COLO829 (cell line): ENCODE measurements at regions not wholly inside any gene's neighbourhood (a gene's known extent, or its start where the extent isn't known, plus 50 kb on each side); places are given as distances from the start of the nearest gene placed in this dataset.

ENCODE experiments used
- DNase-seq: peaks from one replicate; pipeline ENCODE4 v3.0.0; 2012; ENCODE audit warnings: low spot score

DNA sequence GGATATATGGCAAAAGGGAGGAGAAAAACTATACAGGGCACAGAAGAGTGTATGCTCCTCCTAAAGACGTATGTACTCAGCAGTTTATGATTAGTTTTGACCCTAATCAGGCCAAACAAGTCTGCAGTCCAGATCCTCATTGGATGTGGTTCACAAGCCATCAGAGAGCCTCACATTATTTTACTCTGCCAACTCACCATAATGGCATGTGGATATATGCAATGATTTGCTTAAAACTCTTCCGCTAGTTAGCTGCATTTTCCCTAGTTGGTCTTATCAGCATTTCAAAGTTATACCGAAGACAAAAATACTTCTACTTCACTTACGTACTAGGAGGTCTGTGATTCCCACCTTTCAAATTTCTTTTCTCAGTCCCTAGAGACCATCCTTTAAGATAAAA lies 198.4 kb downstream of the CMPK2 start:
- no peak for DNase-seq

DNA sequence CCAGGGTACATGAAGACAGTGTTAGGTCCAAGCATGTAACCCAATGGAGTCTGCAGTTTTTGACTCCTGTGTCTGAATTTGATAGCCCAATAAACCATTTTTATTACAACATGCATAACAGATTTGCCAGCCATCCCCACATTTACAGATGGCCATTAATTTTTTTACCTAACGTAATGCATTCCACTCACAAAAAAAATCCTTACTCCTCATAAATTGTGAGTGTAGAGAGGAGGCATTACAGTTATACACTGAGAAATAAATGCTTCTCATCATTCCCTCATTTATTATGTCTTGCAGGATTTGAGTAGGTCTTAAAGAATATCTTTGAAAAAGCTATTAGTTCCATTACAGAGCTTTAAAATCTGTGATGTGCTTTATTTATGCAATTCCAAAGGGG lies 193.8 kb downstream of the CMPK2 start:
- DNase-seq = no peak

DNA sequence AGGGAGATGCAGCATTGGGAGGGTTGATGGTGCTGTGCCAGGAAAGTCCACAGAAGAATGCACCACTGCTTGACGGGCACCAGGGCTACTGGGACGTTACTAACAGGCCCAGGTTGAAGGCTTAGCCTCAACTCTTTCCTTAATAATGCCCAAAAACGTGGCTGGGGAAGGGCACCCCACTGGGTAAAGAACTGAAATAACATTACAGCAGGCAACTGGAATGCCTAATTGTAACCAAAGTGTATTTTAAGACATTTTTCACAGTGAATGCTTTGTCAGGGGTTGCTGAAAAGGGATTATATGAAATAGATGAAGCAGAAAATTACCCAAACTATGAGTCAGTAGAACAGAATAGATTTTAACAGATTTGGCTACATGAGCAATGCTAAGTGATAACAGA lies 191.3 kb downstream of the CMPK2 start:
- no peak for DNase-seq

DNA sequence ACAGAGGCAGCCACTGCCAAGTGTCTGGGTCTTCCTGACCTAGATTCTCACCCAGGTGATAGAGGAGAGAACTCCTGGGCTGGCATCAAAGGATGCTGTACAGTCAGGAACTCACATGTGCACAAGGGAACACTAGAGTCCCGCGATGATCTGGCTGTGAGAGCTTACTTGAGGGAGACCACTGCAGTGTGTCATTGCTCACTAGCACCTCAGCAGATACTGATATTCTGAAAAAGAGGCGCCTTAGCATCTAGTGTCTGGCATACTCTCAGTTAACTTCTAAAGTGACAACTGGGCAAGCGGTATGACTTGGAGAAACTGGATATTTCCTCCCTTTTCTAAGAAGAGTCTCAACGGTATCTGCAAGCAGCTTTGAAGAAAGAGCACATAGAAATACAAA lies 189.9 kb downstream of the CMPK2 start:
- no peak for DNase-seq

DNA sequence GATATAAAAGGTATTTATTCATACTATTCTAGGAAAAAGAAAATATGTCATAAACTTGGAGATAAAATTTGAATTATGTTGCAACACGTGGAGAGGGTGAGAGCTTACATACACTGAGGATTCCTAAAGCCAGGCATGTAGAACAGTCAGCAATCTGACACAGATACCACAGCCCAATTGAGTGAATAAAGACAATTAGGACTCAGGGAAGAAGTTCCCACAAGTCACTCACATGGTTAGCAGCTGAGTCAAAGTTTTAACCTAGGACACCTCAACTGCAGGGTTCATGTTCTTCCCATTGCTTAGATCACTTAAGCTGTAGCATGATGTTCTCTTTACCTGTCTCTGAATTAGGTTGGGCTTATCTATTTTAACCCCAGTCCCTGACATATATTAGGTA lies 189.5 kb downstream of the CMPK2 start:
- DNase-seq = no peak

DNA sequence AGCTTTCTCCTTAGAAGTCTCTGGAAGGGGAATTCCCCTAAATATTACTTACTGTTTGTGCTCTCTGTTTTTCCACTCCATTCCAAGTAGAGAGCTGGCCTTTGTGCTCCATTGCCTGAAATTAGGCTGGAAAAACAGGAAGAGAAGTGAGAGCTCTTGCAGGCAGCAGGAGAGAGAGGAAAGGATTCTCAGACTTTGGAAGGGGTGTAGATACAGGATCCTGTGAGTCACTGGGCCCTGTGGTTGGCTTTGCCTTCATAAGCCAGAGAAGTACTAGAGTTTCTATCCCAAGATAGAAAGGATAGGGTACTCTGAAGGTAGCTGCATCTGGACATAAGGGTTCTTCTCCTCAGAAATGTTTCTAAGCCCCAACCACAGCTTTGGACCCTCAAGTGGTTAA lies 188.9 kb downstream of the CMPK2 start:
- DNase-seq = no peak

DNA sequence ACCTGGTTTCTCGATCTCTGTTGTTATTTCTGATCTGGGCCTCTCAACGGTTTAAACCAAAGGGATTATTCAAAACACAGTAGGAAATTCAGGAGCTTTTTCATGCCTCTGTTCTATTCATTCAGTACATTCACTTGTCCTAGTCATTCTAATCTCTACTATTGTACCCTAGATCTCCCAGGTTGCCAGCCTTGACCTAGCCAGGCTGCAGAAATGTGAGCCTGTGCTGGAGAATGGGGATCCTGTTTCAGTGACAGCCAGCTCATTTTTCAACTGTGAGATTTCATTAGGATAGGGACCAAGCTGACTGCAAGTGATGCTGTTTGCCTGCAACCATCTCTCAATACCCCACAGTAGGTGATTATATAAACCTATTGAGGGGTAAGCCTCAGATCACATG lies 186.2 kb downstream of the CMPK2 start:
- DNase-seq = no peak

DNA sequence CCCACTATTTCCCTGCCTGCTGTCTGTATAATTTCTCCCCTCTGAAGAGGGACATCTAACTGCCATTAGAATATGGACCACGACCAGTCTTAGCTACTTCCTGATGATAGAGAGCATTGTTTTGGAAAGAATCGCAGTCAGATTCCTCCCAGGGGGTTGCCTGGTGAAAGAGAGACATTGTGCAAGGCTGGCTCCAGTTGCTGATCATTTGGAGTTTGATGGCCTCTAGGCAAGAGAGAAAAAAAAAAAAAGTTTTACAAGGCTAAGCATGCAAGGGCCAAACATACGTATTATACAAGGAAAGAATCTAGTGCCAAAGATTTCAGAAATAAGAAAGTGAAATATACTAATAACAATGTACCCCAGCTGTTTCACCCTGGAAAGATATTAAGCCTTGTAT lies 182.2 kb downstream of the CMPK2 start:
- peak; percentile 16 for DNase-seq

DNA sequence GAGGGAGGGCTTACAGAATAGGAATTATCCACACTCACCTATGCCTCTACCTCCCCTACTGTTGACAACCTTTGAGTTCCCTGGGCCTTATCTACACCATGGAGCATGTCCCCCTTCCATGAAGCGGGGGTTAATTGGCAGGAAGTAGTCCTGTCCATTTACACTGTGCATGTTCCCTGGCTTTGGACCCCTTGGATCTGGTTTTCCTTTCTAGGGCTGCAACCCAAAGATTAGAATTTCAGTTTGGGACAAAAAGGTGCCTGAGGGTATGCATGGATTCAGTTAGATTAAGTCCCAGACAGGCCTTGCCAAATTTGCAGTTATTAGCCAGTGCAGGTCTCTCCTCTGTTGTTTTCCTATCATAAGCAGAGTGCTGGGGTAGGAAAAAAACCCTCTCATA lies 180.3 kb downstream of the CMPK2 start:
- DNase-seq = no peak

DNA sequence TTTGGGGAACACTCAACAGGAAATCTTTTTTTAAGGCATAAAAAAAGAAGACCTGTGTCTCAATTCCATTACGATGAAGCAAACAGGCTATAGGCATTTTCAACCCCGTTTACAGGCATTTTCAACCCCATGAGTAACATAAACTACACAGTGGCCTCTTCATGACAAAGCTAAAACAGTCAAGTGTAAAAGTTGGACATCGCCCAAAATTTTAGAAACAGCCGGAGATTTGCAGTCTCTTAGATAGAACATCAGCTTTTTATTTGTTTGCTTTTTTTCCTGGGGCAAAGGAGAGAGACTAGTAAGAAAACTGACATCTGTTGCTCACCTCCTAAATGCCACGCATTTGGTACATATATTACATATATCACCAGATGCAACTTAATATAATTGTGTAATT lies 173.7 kb downstream of the CMPK2 start:
- no peak for DNase-seq

DNA sequence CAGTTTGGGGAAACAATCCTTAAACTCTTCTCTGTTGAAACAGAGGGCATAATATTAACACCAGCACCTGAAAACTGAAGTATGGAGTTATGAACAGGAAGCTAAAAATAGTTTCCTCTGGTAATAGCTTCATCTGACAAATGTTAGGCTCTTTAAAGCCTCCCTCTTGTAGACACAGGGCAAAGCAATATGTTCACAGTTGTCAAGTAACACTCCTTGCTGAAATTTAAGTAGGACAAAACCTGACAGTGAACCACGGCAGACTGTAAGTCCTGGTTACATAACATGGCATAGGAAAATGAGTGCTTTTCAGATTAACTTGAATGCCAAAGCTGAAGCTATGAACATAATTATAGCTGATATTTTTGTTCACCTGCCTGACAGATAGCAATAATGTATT lies 172.9 kb downstream of the CMPK2 start:
- DNase-seq = no peak

DNA sequence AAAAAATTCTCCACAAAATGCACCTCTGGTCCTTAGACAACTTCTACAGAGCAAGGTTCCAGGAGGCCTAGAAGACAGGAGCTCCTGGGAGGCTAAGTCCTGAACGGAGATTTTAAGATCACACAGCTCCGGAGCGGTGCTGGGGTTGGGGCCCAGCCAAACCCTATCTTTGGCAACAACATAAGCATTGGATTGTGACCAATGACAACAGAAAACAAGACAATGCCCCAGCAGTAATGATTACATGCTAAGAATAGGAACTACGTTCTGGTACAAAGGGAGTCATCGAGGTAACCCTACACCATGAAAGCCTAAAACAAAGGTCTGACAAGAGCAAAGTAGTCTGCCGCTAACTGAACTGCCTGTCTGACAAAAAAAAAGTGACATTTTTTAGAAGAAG lies 171.2 kb downstream of the CMPK2 start:
- DNase-seq = no peak

DNA sequence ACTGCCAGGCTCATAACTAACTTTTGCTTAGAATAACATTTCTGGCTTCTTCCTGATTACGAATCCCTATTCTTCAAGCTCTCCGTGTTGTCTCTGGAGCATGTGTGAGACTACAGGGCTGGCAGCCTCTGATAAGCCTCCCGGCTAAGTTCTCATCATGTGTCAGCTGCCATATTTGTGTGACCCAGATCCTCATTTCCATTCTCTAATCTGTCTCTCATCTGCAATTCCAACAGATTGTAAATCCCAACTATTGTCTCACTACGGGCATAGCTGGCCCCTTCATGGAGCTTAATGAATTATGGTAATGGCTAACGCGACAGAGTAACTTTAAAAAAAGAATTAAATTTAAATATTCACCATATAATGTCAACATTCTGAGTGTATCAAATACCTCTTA lies 165.4 kb downstream of the CMPK2 start:
- no peak for DNase-seq

DNA sequence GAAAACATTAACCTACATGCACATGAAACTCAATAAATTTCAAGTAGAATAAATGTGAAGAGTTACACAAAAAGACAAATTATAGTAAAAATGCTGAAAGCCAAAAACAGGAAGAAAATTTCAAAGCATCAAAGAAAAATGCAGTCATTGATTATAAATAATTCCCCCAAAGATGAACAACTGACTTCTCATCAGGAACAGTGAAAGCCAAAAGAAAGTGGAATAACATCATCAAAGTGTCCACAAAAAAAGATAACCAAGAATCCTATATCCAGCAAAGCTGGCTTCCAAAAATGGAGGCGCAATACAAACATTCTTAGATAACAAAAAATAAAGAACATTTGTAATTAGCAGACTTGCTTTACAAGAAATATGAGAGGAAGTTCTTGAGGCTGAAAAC lies 161.6 kb downstream of the CMPK2 start:
- no peak for DNase-seq

DNA sequence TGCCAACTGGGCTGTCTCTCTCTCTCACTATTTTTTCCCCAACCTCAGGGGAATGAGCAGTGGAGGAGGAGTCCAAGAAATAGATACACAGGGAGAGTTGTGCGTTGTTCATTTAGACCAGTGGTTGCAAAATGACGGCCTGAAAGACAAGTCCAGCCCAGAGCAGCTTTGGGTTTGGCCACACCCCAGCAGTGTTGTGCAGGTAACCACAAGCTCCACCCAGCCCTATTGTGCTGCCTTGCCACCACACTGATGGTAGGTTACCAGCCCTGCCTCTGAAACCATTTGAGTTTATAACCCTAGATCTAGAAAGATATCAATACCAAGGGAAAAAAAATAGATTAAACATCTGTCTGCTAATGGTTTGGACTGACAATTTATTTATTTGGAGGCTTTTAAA lies 144.3 kb downstream of the CMPK2 start:
- no peak for DNase-seq

DNA sequence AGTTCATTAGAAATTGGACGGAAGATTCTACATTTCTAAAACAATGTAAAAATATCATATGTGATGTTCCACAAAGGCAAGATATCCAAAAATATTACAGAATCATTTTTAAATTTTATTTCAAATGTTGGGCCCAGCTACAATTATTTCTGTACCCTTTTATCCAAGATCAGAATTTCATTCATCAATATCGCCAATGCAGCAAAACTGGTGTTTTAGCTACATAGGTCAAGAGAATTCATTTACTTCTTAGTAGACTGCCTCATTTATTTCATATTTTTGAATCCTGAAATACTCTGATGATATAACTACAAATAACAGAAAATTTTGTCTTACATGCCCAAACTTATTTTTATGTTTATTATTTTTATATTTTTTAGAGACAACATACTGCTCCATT lies 143.1 kb downstream of the CMPK2 start:
- no peak for DNase-seq

DNA sequence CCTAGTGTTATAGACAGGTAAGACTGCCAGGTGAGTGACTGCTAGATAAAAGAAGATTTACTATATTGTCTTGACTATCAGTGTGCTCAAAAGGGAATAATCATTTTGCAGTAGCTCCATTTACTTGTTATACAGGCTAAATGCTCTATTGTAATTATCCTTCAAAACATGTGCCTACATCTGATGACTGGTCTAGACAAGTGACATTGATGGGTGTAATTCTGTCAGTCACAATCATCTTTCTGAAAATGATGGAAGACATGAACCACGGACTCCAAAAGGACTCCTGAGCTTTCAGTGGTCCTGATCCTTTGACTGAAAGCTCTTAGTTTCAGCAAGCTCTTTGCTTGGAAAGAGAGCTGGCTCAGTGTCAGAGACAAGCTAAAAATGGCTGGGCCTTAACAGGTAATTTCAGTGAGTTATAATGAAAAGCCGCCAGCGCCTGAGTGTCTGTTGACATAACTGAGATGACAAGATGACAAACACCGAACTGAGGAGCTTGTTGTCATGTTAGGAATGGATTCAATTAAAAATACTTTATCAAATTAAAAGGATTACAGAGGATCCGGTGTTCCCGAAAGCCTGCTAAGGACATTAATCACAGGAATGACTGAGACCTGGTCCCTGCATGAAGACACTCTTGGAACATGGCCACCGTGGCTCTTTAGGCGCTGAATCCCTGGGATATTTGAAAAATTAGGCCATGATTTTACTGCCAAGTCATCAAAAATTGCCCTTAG lies 141.7 kb downstream of the CMPK2 start:
- DNase-seq = no peak

DNA sequence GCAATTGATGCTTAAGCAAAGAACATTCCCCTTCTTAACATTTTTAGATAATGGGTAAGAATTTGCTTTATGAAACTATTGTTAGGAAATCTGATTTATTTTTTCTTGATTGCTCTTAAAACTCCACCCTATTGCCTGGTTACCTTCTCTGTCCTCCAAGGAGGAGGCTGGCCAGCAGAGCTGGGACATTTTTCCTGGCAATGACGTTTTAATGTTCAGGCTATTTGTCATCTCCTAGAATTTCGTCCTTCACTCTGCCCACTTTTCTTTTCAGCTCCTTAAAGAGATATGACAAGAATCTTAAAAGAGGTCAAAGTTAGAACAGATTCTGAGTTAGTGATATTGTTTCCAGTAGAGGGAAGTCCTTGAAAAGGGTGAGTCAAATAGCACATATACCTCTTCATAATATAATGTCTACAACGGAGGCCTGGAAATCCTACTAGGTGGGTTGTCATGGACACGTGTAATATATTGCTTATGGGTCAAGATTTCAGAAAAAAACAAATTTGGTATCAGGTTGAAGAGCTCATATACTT lies 141.0 kb downstream of the CMPK2 start:
- no peak for DNase-seq

DNA sequence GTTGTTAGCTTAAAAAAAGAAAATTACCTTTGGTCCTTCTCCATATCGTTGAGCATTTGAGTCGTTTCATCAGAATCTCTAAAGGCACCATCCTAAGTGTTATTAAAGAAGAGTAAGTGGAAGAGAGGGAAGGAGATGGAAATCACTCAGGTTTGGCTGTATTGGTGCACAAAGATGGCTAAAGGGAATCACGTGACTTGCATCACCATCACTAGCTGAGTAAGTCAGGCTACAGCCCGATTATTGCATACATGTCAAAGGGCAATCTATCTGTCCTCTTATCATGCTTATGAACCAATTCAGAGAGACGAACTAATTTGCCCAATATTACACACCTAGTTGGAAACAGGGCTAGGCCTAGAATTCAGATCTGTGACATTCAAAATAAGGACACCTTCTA lies 137.6 kb downstream of the CMPK2 start:
- no peak for DNase-seq

DNA sequence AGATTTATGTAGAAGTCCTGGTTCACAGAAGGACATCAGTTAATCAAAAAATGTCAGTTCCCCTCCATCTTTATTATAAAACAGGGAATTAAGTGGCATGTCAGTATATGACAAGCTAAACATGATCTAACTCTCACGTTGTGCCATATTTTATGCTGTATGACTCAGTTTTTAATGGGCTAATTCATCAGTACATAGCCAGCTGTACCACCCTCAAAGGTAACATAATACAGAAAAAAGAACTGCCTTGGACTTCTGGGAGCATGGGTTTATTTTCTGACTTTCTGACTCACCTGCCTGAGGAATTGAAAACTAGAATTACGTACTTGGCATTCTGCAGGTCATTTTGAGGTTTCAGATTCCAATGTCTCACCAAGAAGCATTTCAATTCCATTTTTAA lies 135.7 kb downstream of the CMPK2 start:
- DNase-seq = no peak

DNA sequence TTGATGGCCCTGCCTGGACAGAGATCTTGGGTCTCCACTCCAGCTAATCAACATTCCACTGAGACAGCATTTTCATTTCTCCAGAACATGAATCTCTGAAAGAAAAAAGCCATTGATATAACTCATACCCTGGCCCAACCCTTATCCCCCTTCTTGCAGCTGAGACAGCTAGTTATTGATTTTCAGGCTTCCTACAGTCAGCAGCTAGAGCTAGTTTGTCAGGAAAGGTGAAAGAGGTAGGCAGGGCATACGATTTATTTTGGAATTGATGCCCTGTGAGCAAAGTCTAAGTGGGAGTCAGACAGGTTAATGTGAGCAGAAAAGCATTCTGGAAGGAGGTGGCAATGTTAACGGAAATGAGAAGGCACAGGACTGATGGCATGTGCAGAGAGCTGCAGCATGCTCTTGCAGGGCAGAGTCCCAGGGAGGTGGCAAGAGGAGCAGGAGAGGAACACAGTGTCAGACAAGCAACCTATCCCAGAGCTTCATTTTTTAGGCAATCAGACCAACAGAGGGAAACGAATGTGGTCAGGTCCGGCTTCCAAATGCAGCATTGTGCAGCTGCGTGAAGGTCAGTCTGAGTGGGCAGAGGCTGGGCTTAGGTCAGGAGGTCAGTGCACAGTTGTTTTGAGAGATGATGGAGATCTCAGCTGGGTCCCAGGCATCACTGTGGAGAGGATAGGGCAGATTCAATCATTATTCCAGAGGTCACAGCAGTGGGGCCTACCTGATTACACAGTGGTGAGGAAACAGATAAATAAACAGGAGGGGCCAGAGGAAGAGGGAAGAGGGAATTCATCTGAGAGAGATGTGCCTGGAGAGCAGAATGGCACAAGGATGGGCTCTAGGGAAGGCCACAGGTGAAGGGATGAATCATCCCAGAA lies 134.8 kb downstream of the CMPK2 start:
- no peak for DNase-seq

DNA sequence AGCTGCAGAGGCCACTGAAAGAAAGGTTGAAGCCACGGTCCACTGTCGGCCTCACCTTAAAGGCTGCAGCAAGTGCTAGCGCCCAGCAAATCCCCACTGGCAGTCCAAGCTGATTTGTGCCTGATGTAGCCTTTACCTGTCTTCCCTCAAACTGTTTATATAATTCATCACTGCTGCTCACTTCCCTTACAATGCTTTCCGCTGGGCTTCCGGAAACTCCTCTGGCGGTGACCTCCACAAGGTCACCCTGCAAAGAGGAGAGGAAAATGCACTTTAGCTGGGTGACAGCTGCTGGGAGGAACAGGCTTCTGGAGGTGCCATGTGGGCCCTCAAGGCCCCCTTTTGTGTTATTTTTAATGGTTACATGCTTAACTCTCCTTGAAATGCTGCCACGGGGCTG lies 126.2 kb downstream of the CMPK2 start:
- DNase-seq = no peak

DNA sequence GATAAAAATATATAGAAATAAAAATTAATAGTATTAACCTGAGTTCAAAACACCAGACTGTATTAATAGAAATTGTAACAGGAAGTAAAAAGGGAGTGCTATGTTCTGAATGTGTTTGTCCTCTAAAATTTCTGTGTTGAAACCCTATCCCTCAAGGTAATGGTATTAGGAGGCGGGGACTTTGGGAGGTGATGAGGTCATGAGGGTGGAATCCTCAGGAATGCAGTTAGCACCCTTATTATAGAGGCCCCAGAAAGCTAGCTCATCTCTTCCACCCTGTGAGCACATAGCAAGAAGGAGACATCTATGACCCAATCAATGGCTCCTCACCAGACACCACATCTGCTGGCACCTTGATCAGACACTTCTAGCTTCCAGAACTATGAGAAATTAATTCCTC lies 124.5 kb downstream of the CMPK2 start:
- DNase-seq = no peak
